H1 (cell line): ENCODE measurements at regions not wholly inside any gene's neighbourhood (a gene's known extent, or its start where the extent isn't known, plus 50 kb on each side); places are given as distances from the start of the nearest gene placed in this dataset.

Experiments used
- CTCF ChIA-PET: fragments of 300-600 bp; sonication (Branson Sonifier 250); formaldehyde crosslinking; loops from one replicate; lab custom pipeline; 2021; ENCODE audit not compliant: partially characterized antibody; lab: Charles Lee
- POLR2A ChIA-PET: fragments of 300-600 bp; sonication (Branson Sonifier 250); formaldehyde crosslinking; loops from one replicate; lab custom pipeline; 2021; ENCODE audit warnings: inconsistent platforms; ENCODE audit not compliant: partially characterized antibody; lab: Charles Lee
- DNase-seq, 2 experiments: peaks; one replicate each; pipeline versions ENCODE4 v3.0.0 to v3.0.0-alpha.2; 2010 to 2022; ENCODE audit warnings: low spot score in 2 of 2, low read depth in 1 of 2, mixed read lengths in 1 of 2
- FAIRE-seq: peaks from 2 replicates; lab custom pipeline; 2011; peaks lifted over from hg19 to GRCh38; lab: Jason Lieb, UNC
- H2AFZ ChIP-seq: 2 replicates; pipeline ENCODE4 v1.8.1; 2012; ENCODE audit warnings: low read length, inconsistent platforms
- H2AK5ac ChIP-seq: 2 replicates; pipeline ENCODE4 v1.6.1; 2013; ENCODE audit warnings: low read depth, low read length
- H2BK120ac ChIP-seq: replicated peaks from 2 replicates; pipeline ENCODE3; 2013; ENCODE audit warnings: low read depth, low read length, inconsistent platforms
- H2BK12ac ChIP-seq: 2 replicates; pipeline ENCODE4 v1.6.1; 2013; ENCODE audit warnings: low read depth, low read length
- H2BK15ac ChIP-seq: 2 replicates; pipeline ENCODE4 v1.6.1; 2013; ENCODE audit warnings: low read length
- H2BK20ac ChIP-seq: 2 replicates; pipeline ENCODE4 v1.6.1; 2013; ENCODE audit warnings: low read length
- H2BK5ac ChIP-seq: 2 replicates; pipeline ENCODE4 v1.6.1; 2013; ENCODE audit warnings: low read depth, low read length
- H3K14ac ChIP-seq: 2 replicates; pipeline ENCODE4 v1.6.1; 2013; ENCODE audit warnings: inconsistent platforms; ENCODE audit not compliant: insufficient read length
- H3K18ac ChIP-seq: 2 replicates; pipeline ENCODE4 v1.6.1; 2013; ENCODE audit warnings: low read length; ENCODE audit errors: extremely low read depth
- H3K23ac ChIP-seq: 2 replicates; pipeline ENCODE4 v1.6.1; 2013; ENCODE audit warnings: inconsistent platforms; ENCODE audit not compliant: insufficient read length
- H3K23me2 ChIP-seq: 2 replicates; pipeline ENCODE4 v1.6.1; 2013; ENCODE audit warnings: low read depth, low read length
- H3K27ac ChIP-seq: 2 replicates; pipeline ENCODE4 v1.6.1; 2011; ENCODE audit warnings: low read depth, low read length, inconsistent platforms
- H3K27me3 ChIP-seq, 4 experiments: replicated peaks in 1 of 4; 1 replicate in 1 of 4; 2 replicates in 3 of 4; pipeline versions ENCODE4 v1.6.1 to v1.8.1; 2011 to 2013; ENCODE audit warnings: low read length in 3 of 4, mild to moderate bottlenecking in 3 of 4, inconsistent platforms in 2 of 4, mixed read lengths in 2 of 4, moderate library complexity in 1 of 4; ENCODE audit not compliant: control insufficient read depth in 3 of 4, insufficient read depth in 3 of 4; ENCODE audit errors: extremely low read depth in 1 of 4
- H3K36me3 ChIP-seq, 4 experiments: 2 replicates each; pipeline versions ENCODE4 v1.6.1 to v1.8.1; 2011 to 2013; ENCODE audit warnings: mild to moderate bottlenecking in 4 of 4, low read length in 3 of 4, moderate library complexity in 2 of 4, control low read depth in 1 of 4, inconsistent platforms in 1 of 4; ENCODE audit not compliant: insufficient read depth in 4 of 4, control insufficient read depth in 2 of 4
- H3K4ac ChIP-seq: replicated peaks from 2 replicates; pipeline ENCODE3; 2013; ENCODE audit warnings: low read length, low read depth, mixed read lengths, inconsistent platforms; ENCODE audit not compliant: insufficient read length
- H3K4me1 ChIP-seq, 4 experiments: replicated peaks in 1 of 4; 1 replicate in 1 of 4; 2 replicates in 3 of 4; pipeline versions ENCODE4 v1.6.1 to v1.8.1; 2011 to 2013; ENCODE audit warnings: low read length in 3 of 4, inconsistent platforms in 2 of 4, mixed read lengths in 1 of 4; ENCODE audit not compliant: insufficient read depth in 4 of 4, control insufficient read depth in 3 of 4
- H3K4me2 ChIP-seq, 2 experiments: 2 replicates each; pipeline versions ENCODE4 v1.6.1 to v1.8.1; 2011 to 2013; ENCODE audit warnings: low read depth in 2 of 2, low read length in 2 of 2, control low read depth in 1 of 2, inconsistent platforms in 1 of 2, mild to moderate bottlenecking in 1 of 2; ENCODE audit not compliant: insufficient read depth in 1 of 2
- H3K4me3 ChIP-seq, 4 experiments: fragments of 200-600, 300-600 bp in 1 of 4; sonication (generic), shearing (Covaris generic), sonication (Bioruptor Twin) in 1 of 4; 2 replicates each; pipeline versions ENCODE4 v1.5.1 to v1.8.1; 2011 to 2016; ENCODE audit warnings: low read length in 4 of 4, low read depth in 3 of 4, control low read depth in 2 of 4, inconsistent platforms in 2 of 4, mild to moderate bottlenecking in 2 of 4, mixed read lengths in 1 of 4, moderate library complexity in 1 of 4; ENCODE audit not compliant: insufficient read depth in 2 of 4; ENCODE audit errors: extremely low read depth in 1 of 4
- H3K56ac ChIP-seq: replicated peaks from 2 replicates; pipeline ENCODE3; 2013; ENCODE audit warnings: low read depth, mild to moderate bottlenecking, mixed read lengths, low read length, inconsistent platforms; ENCODE audit not compliant: insufficient read length
- H3K79me1 ChIP-seq: 2 replicates; pipeline ENCODE4 v1.6.1; 2013; ENCODE audit warnings: low read depth, low read length, control low read depth
- H3K79me2 ChIP-seq, 2 experiments: 2 replicates each; pipeline versions ENCODE4 v1.6.1 to v1.8.1; 2012 to 2013; ENCODE audit warnings: low read length in 2 of 2, mild to moderate bottlenecking in 2 of 2, inconsistent platforms in 1 of 2; ENCODE audit not compliant: insufficient read depth in 2 of 2, control insufficient read depth in 1 of 2
- H3K9ac ChIP-seq, 4 experiments: replicated peaks in 1 of 4; 1 replicate in 1 of 4; 2 replicates in 3 of 4; pipeline versions ENCODE4 v1.6.1 to v1.8.1; 2011 to 2013; ENCODE audit warnings: low read depth in 3 of 4, low read length in 3 of 4, control low read depth in 2 of 4, mild to moderate bottlenecking in 2 of 4, moderate library complexity in 2 of 4, inconsistent platforms in 1 of 4; ENCODE audit errors: extremely low read depth in 1 of 4
- H3K9me3 ChIP-seq, 2 experiments: 2 replicates each; pipeline versions ENCODE4 v1.6.1 to v1.8.1; 2012 to 2013; ENCODE audit warnings: mild to moderate bottlenecking in 2 of 2, moderate library complexity in 2 of 2, control low read depth in 1 of 2, inconsistent platforms in 1 of 2, low read depth in 1 of 2, low read length in 1 of 2, mixed read lengths in 1 of 2; ENCODE audit not compliant: insufficient read depth in 2 of 2
- H4K20me1 ChIP-seq, 2 experiments: replicated peaks in 1 of 2; 2 replicates each; pipeline versions ENCODE3 to v1.8.1; 2011 to 2013; ENCODE audit warnings: inconsistent platforms in 2 of 2, low read length in 2 of 2, mild to moderate bottlenecking in 1 of 2; ENCODE audit not compliant: insufficient read depth in 2 of 2, control insufficient read depth in 1 of 2
- H4K5ac ChIP-seq: 2 replicates; pipeline ENCODE4 v1.6.1; 2013; ENCODE audit warnings: low read length, low read depth, mixed read lengths, inconsistent platforms; ENCODE audit not compliant: insufficient read length
- H4K8ac ChIP-seq: 2 replicates; pipeline ENCODE4 v1.8.0; 2013; ENCODE audit warnings: mild to moderate bottlenecking, moderate library complexity, low read length, inconsistent platforms; ENCODE audit not compliant: insufficient read depth; ENCODE audit errors: extremely low read depth
- H4K91ac ChIP-seq: replicated peaks from 2 replicates; pipeline ENCODE3; 2013; ENCODE audit warnings: low read length, mixed read lengths, inconsistent platforms; ENCODE audit not compliant: insufficient read length
- JUN ChIP-seq: IDR thresholded peaks from 2 replicates; pipeline ENCODE4 v1.6.1; 2011; ENCODE audit warnings: low read depth, mild to moderate bottlenecking, improper control_type of control experiment, low read length
- RAD21 ChIP-seq, 2 experiments: IDR thresholded peaks in 1 of 2; conservative IDR thresholded peaks in 1 of 2; 2 replicates each; pipeline ENCODE4 v1.6.1; 2011; ENCODE audit warnings: low read depth in 2 of 2, low read length in 2 of 2, improper control_type of control experiment in 1 of 2, inconsistent platforms in 1 of 2, mild to moderate bottlenecking in 1 of 2, moderate library complexity in 1 of 2
- TBP ChIP-seq: IDR thresholded peaks from 2 replicates; pipeline ENCODE4 v1.6.1; 2011; ENCODE audit warnings: low read depth, low read length, improper control_type of control experiment
- WGBS, 2 experiments: shearing (Covaris generic) in 1 of 2; methylation state at CpG; one replicate each; pipeline versions ENCODE4 v1.1.6 to v1.1.7; 2013 to 2015; ENCODE audit warnings: low lambda C conversion rate in 2 of 2, mixed read lengths in 2 of 2, inconsistent platforms in 1 of 2, low coverage in 1 of 2, missing lambda C conversion rate in 1 of 2; ENCODE audit not compliant: insufficient replicate concordance in 2 of 2, insufficient coverage in 1 of 2, insufficient read length in 1 of 2; ENCODE audit errors: extremely low coverage in 1 of 2, missing lambda C conversion rate in 1 of 2; 5-methylcytosine and 5-hydroxymethylcytosine counted together

- FAIRE-seq = no peak
- Histone ChIP-seq H3K9me3 (no peaks in the 10 kb centered on the region), H3K14ac (no peak overlapping the region), H3K36me3 (no peaks in the 10 kb centered on the region), H3K27me3 (no peaks in the 10 kb centered on the region), H3K79me1 (no peaks in the 10 kb centered on the region), H2BK15ac (no peak overlapping the region), H3K4me1 (no peaks in the 10 kb centered on the region), H3K23ac (no peak overlapping the region), H3K56ac (no peak overlapping the region), H3K79me2 (no peaks in the 10 kb centered on the region), H2BK12ac (no peak overlapping the region), H2BK120ac (no peak overlapping the region), H4K20me1 (no peaks in the 10 kb centered on the region), H2BK20ac (no peak overlapping the region), H2AK5ac (no peak overlapping the region), H3K4me2 (no peak overlapping the region), H3K4me3 (no peak overlapping the region), H4K91ac (no peak overlapping the region), H3K9ac (no peak overlapping the region), H3K4ac (no peak overlapping the region), H3K23me2 (no peaks in the 10 kb centered on the region; the same call in 1 of the 2 replicates), H2BK5ac (no peak overlapping the region), H4K5ac (no peak overlapping the region), H3K18ac (no peak overlapping the region), H3K27ac (no peak overlapping the region), H2AFZ (no peak overlapping the region; the same call in 1 of the 2 replicates), H4K8ac (no peak overlapping the region)
- WGBS, 2 experiments = 87% methylated on average over 11 of the region's 11 CpGs; no CpG with 5 or more reads in 1 of the 2 experiments
- TF ChIP-seq JUN (no peak), TBP (no peak), RAD21 (IDR thresholded peaks at IDR 0.05 in 1 of 2, conservative IDR thresholded peaks at IDR 0.05 in 1 of 2; ENCODE audit: low read depth in 2 of 2, low read length in 2 of 2) (peak; percentile 15 to 28; a peak in 2 of 4 replicates)
- ChIA-PET CTCF (no interaction called here), POLR2A (no interaction called here)
- DNase-seq = no peak
Observed at GRCh38 chr5:4005335-4005734, 409.7 kb downstream of the IRX1 start.
